ENCODE measurements at regions not wholly inside any gene's neighbourhood (a gene's known extent, or its start where the extent isn't known, plus 50 kb on each side); places are given as distances from the start of the nearest gene placed in this dataset.

DNA sequence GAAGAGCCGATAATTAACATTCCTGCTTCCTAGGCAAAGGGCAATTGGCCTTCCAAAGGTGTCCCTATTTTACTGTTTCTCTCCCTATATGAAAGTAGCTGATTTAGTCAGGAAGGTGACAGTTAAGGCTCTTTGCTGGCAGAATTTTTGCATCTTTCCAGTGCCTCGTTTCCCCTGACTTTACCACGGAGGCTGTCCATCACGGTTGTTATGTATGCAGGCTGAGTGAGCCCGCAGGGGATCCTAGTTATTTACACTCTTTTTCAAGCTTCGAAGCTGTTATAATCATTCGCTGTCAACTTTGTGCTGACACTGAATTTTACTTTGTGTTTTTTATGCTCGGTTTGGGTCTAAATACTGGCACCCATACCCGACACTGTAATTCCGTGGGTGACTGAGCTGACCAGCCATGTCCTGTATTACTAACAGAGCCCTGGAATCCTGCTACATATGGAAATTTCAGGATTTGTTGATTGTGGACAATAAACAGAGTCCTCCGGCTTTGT, 713.8 kb upstream of the FANCL start (continued):
- TF ChIP-seq, protein P1, sequence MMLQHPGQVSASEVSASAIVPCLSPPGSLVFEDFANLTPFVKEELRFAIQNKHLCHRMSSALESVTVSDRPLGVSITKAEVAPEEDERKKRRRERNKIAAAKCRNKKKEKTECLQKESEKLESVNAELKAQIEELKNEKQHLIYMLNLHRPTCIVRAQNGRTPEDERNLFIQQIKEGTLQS (IDR thresholded peaks at IDR 0.05; ENCODE audit: insufficient read depth, low read depth, low read length), result no peak
- TF ChIP-seq BCL11A (IDR thresholded peaks at IDR 0.05; ENCODE audit: low read depth in 2 of 2, low read length in 2 of 2), result no peak
- no peak for TF ChIP-seq ZNF274 (IDR thresholded peaks at IDR 0.05; ENCODE audit: borderline replicate concordance, extremely low read depth, low read length)
